ENCODE measurements at regions not wholly inside any gene's neighbourhood (a gene's known extent, or its start where the extent isn't known, plus 50 kb on each side); places are given as distances from the start of the nearest gene placed in this dataset.

DNA sequence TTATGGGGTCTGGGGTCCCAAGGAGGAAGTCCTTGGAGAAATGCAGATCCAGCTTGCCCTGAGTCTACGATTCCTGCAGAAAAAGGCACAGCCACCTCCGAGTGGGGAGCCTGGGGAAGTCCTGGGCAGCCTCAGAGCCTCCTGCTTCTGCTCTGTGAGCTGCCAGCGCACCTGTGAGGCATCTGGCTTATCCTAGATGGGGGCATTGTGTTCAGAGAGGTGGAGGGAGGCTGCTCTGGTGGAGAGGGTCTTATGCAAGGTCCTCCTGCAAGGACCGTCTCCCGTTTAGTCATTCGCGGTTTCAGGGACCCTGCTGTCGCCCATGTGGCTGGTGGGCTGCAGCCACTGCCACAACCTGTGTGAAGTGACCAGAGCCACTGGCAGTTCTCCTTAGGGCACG, 53.0 kb upstream of the PRMT8 start:
- Histone ChIP-seq H3K27me3 (replicated peaks in 1 of 2; ENCODE audit: control insufficient read depth in 2 of 2, extremely low read depth in 1 of 2, insufficient read depth in 2 of 2, low read length in 1 of 2) (peaks cover 0 to 3% of the 10 kb centered on the region in 2 experiments), H3K36me3 (ENCODE audit: control insufficient read depth in 2 of 2, extremely low read depth in 1 of 2, insufficient read depth in 1 of 2, low read length in 1 of 2) (no peaks in the 10 kb centered on the region), H3K4me3 (ENCODE audit: control insufficient read depth in 1 of 2, extremely low read depth in 1 of 2, low read length in 1 of 2) (no peak overlapping the region), H3K9me3 (no peaks in the 10 kb centered on the region), H3K4me1 (ENCODE audit: control insufficient read depth in 1 of 2, extremely low read depth in 1 of 2, insufficient read depth in 2 of 2, low read length in 2 of 2) (no peaks in the 10 kb centered on the region), H3K27ac (ENCODE audit: low read length) (no peak overlapping the region)
- 85% methylated on average over 9 of the region's 9 CpGs for WGBS (ENCODE audit: insufficient coverage)
- DNase-seq = no peak
- H3K9me3 Mint-ChIP-seq = no peaks in the 10 kb centered on the region
- H3K27ac Mint-ChIP-seq = no peak overlapping the region
- H3K36me3 Mint-ChIP-seq = no peaks in the 10 kb centered on the region
- ChIA-PET CTCF (no interaction called here), POLR2A (no interaction called here)
- no peak overlapping the region for H3K4me3 Mint-ChIP-seq
- no peak for ATAC-seq (replicated peaks in 1 of 4)
- H3K4me1 Mint-ChIP-seq = peaks cover 0 to 2% (median 1%) of the 10 kb centered on the region in 3 donors
- peaks cover 4 to 13% of the 10 kb centered on the region in 2 donors for H3K27me3 Mint-ChIP-seq

DNA sequence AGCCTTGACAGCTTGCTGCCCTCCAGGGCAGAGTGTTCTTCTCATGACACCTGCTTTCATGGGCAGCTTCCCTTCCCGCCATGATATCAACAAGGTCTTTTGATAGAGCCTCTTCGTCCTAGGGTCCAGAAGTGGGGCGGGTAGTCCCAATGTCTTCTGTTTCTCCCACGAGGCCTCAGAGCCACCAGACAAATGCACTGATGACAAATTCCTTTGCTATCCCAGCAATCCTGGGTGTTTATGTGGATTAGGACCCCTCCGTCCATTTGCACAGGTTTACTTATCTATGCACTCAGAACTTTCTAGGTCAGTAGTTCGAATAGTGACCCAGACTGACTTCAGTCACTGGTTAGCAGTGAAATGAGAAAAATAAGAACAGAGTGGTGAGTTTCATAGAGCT, 52.6 kb upstream of the PRMT8 start:
- peaks cover 4 to 15% of the 10 kb centered on the region in 2 donors for H3K27me3 Mint-ChIP-seq
- WGBS (ENCODE audit: insufficient coverage) = 82% methylated on average over 2 of the region's 6 CpGs
- H3K27me3 ChIP-seq (replicated peaks in 1 of 2; ENCODE audit: control insufficient read depth in 2 of 2, extremely low read depth in 1 of 2, insufficient read depth in 2 of 2, low read length in 1 of 2) = peaks cover 0 to 6% of the 10 kb centered on the region in 2 experiments
- H3K36me3 ChIP-seq (ENCODE audit: control insufficient read depth in 2 of 2, extremely low read depth in 1 of 2, insufficient read depth in 1 of 2, low read length in 1 of 2) = no peaks in the 10 kb centered on the region
- no peak overlapping the region for H3K27ac ChIP-seq (ENCODE audit: low read length)
- H3K36me3 Mint-ChIP-seq = no peaks in the 10 kb centered on the region
- H3K27ac Mint-ChIP-seq = no peak overlapping the region
- ChIA-PET CTCF (no interaction called here), POLR2A (no interaction called here)
- H3K4me3 Mint-ChIP-seq = no peak overlapping the region
- H3K9me3 Mint-ChIP-seq = no peaks in the 10 kb centered on the region
- no peaks in the 10 kb centered on the region for H3K9me3 ChIP-seq
- DNase-seq = no peak
- no peak overlapping the region for H3K4me3 ChIP-seq (ENCODE audit: control insufficient read depth in 1 of 2, extremely low read depth in 1 of 2, low read length in 1 of 2)
- H3K4me1 ChIP-seq (ENCODE audit: control insufficient read depth in 1 of 2, extremely low read depth in 1 of 2, insufficient read depth in 2 of 2, low read length in 2 of 2) = no peaks in the 10 kb centered on the region
- no peak for ATAC-seq (replicated peaks in 1 of 4)
- no peaks in the 10 kb centered on the region for H3K4me1 Mint-ChIP-seq

All from T-cell (primary cell).